ENCODE measurements at regions not wholly inside any gene's neighbourhood (a gene's known extent, or its start where the extent isn't known, plus 50 kb on each side); places are given as distances from the start of the nearest gene placed in this dataset.

- Histone ChIP-seq H3K9me3 (ENCODE audit: control insufficient read depth, low read depth, low read length) (no peaks in the 10 kb centered on the region), H3K9me1 (ENCODE audit: control insufficient read depth, extremely low read depth, insufficient read depth, low read length) (no peaks in the 10 kb centered on the region), H3K4me3 (ENCODE audit: control insufficient read depth in 2 of 3, extremely low read depth in 1 of 3, insufficient read depth in 2 of 3, low read depth in 1 of 3, low read length in 3 of 3) (no peak overlapping the region), H3K4me2 (ENCODE audit: control insufficient read depth, extremely low read depth, insufficient read depth, low read depth, low read length) (peak overlapping the region; percentile 46), H3K27ac (ENCODE audit: control insufficient read depth, insufficient read depth, low read length) (no peak overlapping the region), H3K27me3 (ENCODE audit: control insufficient read depth, extremely low read depth, insufficient read depth, low read length) (no peaks in the 10 kb centered on the region), H3K36me3 (ENCODE audit: control insufficient read depth in 2 of 2, extremely low read depth in 1 of 2, insufficient read depth in 2 of 2, low read length in 2 of 2) (no peaks in the 10 kb centered on the region), H3K9ac (ENCODE audit: control insufficient read depth, extremely low read depth, insufficient read depth, low read length) (no peak overlapping the region), H3K4me1 (ENCODE audit: control insufficient read depth, extremely low read depth, insufficient read depth, low read length) (peaks cover 14% of the 10 kb centered on the region), H3K79me2 (ENCODE audit: control insufficient read depth, insufficient read depth, low read length) (no peaks in the 10 kb centered on the region), H4K20me1 (ENCODE audit: control insufficient read depth, extremely low read depth, insufficient read depth, low read length) (no peaks in the 10 kb centered on the region), H2AFZ (ENCODE audit: control insufficient read depth, low read length) (no peak overlapping the region)
- peak; percentile 23 for DNase-seq (ENCODE audit: low read depth, low spot score)
- TF ChIP-seq, protein P1, sequence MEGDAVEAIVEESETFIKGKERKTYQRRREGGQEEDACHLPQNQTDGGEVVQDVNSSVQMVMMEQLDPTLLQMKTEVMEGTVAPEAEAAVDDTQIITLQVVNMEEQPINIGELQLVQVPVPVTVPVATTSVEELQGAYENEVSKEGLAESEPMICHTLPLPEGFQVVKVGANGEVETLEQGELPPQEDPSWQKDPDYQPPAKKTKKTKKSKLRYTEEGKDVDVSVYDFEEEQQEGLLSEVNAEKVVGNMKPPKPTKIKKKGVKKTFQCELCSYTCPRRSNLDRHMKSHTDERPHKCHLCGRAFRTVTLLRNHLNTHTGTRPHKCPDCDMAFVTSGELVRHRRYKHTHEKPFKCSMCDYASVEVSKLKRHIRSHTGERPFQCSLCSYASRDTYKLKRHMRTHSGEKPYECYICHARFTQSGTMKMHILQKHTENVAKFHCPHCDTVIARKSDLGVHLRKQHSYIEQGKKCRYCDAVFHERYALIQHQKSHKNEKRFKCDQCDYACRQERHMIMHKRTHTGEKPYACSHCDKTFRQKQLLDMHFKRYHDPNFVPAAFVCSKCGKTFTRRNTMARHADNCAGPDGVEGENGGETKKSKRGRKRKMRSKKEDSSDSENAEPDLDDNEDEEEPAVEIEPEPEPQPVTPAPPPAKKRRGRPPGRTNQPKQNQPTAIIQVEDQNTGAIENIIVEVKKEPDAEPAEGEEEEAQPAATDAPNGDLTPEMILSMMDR (optimal IDR thresholded peaks at IDR 0.05 in 1 of 3, IDR thresholded peaks at IDR 0.05 in 1 of 3, conservative IDR thresholded peaks at IDR 0.05 in 1 of 3; ENCODE audit: extremely low read depth in 1 of 3, insufficient read depth in 2 of 3, low read length in 3 of 3): no peak
- TF ChIP-seq EZH2 (IDR thresholded peaks at IDR 0.05; ENCODE audit: low read length): no peak
- no peak for FAIRE-seq
- dilution Hi-C loops (cut with MboI; ENCODE audit: extremely low pct_ligation_motif_present, low sequenced_read_pairs): no loop called here
These were observed 100.3 kb upstream of the RAP1B start for GRCh38 chr12:68510397-68510796.

GRCh38 chr12:68514807-68515411, 95.8 kb upstream of the RAP1B start:
- no peak overlapping the region for H3K9ac ChIP-seq (ENCODE audit: control insufficient read depth, extremely low read depth, insufficient read depth, low read length)
- H3K4me1 ChIP-seq (ENCODE audit: control insufficient read depth, extremely low read depth, insufficient read depth, low read length): peaks cover 12% of the 10 kb centered on the region
- no peak for FAIRE-seq
- H3K27ac ChIP-seq (ENCODE audit: control insufficient read depth, insufficient read depth, low read length): no peak overlapping the region
- no peaks in the 10 kb centered on the region for H4K20me1 ChIP-seq (ENCODE audit: control insufficient read depth, extremely low read depth, insufficient read depth, low read length)
- DNase-seq (ENCODE audit: low read depth, low spot score): no peak
- H3K9me3 ChIP-seq (ENCODE audit: control insufficient read depth, low read depth, low read length): no peaks in the 10 kb centered on the region
- no peaks in the 10 kb centered on the region for H3K9me1 ChIP-seq (ENCODE audit: control insufficient read depth, extremely low read depth, insufficient read depth, low read length)
- H3K27me3 ChIP-seq (ENCODE audit: control insufficient read depth, extremely low read depth, insufficient read depth, low read length): no peaks in the 10 kb centered on the region
- H2AFZ ChIP-seq (ENCODE audit: control insufficient read depth, low read length): no peak overlapping the region
- no peak for TF ChIP-seq EZH2 (IDR thresholded peaks at IDR 0.05; ENCODE audit: low read length)
- TF ChIP-seq, protein P1 (optimal IDR thresholded peaks at IDR 0.05 in 1 of 3, IDR thresholded peaks at IDR 0.05 in 1 of 3, conservative IDR thresholded peaks at IDR 0.05 in 1 of 3; ENCODE audit: extremely low read depth in 1 of 3, insufficient read depth in 2 of 3, low read length in 3 of 3): no peak
- H3K36me3 ChIP-seq (ENCODE audit: control insufficient read depth in 2 of 2, extremely low read depth in 1 of 2, insufficient read depth in 2 of 2, low read length in 2 of 2): no peaks in the 10 kb centered on the region
- H3K79me2 ChIP-seq (ENCODE audit: control insufficient read depth, insufficient read depth, low read length): no peaks in the 10 kb centered on the region
- H3K4me3 ChIP-seq (ENCODE audit: control insufficient read depth in 2 of 3, extremely low read depth in 1 of 3, insufficient read depth in 2 of 3, low read depth in 1 of 3, low read length in 3 of 3): no peak overlapping the region
- no peak overlapping the region for H3K4me2 ChIP-seq (ENCODE audit: control insufficient read depth, extremely low read depth, insufficient read depth, low read depth, low read length)
- dilution Hi-C loops (cut with MboI; ENCODE audit: extremely low pct_ligation_motif_present, low sequenced_read_pairs): no loop called here

Data from keratinocyte (primary cell).